ENCODE measurements at regions not wholly inside any gene's neighbourhood (a gene's known extent, or its start where the extent isn't known, plus 50 kb on each side); places are given as distances from the start of the nearest gene placed in this dataset.

GRCh38 chr12:40579687-40580086 is 112.6 kb upstream of the CNTN1 start:
- no peak overlapping the region for H3K27ac ChIP-seq (ENCODE audit: low read depth in 1 of 2, low read length in 2 of 2)
- H3K4me1 ChIP-seq (ENCODE audit: control insufficient read depth in 4 of 4, insufficient read depth in 4 of 4, low read length in 3 of 4), result no peaks in the 10 kb centered on the region
- H3K4me3 ChIP-seq (ENCODE audit: low read depth in 1 of 3, low read length in 3 of 3), result no peak overlapping the region
- WGBS, result 70% methylated on average over 1 of the region's 1 CpG
- H3K36me3 ChIP-seq (ENCODE audit: control insufficient read depth in 4 of 4, insufficient read depth in 3 of 4, low read depth in 1 of 4, low read length in 3 of 4), result no peaks in the 10 kb centered on the region
- TF ChIP-seq GABPA (IDR thresholded peaks at IDR 0.05 in 1 of 2, conservative IDR thresholded peaks at IDR 0.05 in 1 of 2), result no peak
- TF ChIP-seq ATF3 (IDR thresholded peaks at IDR 0.05), result no peak
- no peak for TF ChIP-seq CTCF (IDR thresholded peaks at IDR 0.05; ENCODE audit: low read depth, low read length, missing input control)
- TF ChIP-seq FOXA2 (IDR thresholded peaks at IDR 0.05), result no peak
- no peak for TF ChIP-seq YY1 (IDR thresholded peaks at IDR 0.05)
- TF ChIP-seq, protein P1, sequence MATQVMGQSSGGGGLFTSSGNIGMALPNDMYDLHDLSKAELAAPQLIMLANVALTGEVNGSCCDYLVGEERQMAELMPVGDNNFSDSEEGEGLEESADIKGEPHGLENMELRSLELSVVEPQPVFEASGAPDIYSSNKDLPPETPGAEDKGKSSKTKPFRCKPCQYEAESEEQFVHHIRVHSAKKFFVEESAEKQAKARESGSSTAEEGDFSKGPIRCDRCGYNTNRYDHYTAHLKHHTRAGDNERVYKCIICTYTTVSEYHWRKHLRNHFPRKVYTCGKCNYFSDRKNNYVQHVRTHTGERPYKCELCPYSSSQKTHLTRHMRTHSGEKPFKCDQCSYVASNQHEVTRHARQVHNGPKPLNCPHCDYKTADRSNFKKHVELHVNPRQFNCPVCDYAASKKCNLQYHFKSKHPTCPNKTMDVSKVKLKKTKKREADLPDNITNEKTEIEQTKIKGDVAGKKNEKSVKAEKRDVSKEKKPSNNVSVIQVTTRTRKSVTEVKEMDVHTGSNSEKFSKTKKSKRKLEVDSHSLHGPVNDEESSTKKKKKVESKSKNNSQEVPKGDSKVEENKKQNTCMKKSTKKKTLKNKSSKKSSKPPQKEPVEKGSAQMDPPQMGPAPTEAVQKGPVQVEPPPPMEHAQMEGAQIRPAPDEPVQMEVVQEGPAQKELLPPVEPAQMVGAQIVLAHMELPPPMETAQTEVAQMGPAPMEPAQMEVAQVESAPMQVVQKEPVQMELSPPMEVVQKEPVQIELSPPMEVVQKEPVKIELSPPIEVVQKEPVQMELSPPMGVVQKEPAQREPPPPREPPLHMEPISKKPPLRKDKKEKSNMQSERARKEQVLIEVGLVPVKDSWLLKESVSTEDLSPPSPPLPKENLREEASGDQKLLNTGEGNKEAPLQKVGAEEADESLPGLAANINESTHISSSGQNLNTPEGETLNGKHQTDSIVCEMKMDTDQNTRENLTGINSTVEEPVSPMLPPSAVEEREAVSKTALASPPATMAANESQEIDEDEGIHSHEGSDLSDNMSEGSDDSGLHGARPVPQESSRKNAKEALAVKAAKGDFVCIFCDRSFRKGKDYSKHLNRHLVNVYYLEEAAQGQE (IDR thresholded peaks at IDR 0.05), result no peak
- no peak for TF ChIP-seq NR2F2 (IDR thresholded peaks at IDR 0.05)
- TF ChIP-seq EGR1 (IDR thresholded peaks at IDR 0.05; ENCODE audit: low read depth in 2 of 2), result no peak
- no peak for TF ChIP-seq JUND (IDR thresholded peaks at IDR 0.05)
- TF ChIP-seq TAF1 (conservative IDR thresholded peaks at IDR 0.05), result no peak
- TF ChIP-seq HNF4A (conservative IDR thresholded peaks at IDR 0.05), result no peak
- TF ChIP-seq RAD21 (IDR thresholded peaks at IDR 0.05), result no peak
- TF ChIP-seq, protein P2, sequence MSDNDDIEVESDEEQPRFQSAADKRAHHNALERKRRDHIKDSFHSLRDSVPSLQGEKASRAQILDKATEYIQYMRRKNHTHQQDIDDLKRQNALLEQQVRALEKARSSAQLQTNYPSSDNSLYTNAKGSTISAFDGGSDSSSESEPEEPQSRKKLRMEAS (IDR thresholded peaks at IDR 0.05), result no peak
- TF ChIP-seq RXRA (IDR thresholded peaks at IDR 0.05), result no peak
- TF ChIP-seq SP1 (IDR thresholded peaks at IDR 0.05), result no peak
- TF ChIP-seq FOXA1 (IDR thresholded peaks at IDR 0.05), result no peak
- TF ChIP-seq ZBTB33 (IDR thresholded peaks at IDR 0.05), result no peak
- no peak for TF ChIP-seq HNF4G (IDR thresholded peaks at IDR 0.05)
- DNase-seq (ENCODE audit: low spot score), result no peak
- H3K27me3 ChIP-seq (ENCODE audit: control insufficient read depth in 4 of 4, insufficient read depth in 4 of 4, low read length in 3 of 4), result no peaks in the 10 kb centered on the region
- no peak overlapping the region for H3K9ac ChIP-seq (ENCODE audit: low read depth in 1 of 2, low read length in 2 of 2)
- H3K9me3 ChIP-seq (ENCODE audit: control insufficient read depth in 4 of 4, low read length in 3 of 4), result peaks cover 0 to 6% (median 3%) of the 10 kb centered on the region in 4 donors

Measured in liver (tissue), 8 donors.